ENCODE measurements at regions not wholly inside any gene's neighbourhood (a gene's known extent, or its start where the extent isn't known, plus 50 kb on each side); places are given as distances from the start of the nearest gene placed in this dataset.

- no peak for DNase-seq (ENCODE audit: low read depth in 2 of 2)
Measured at GRCh38 chr1:63199706-63200335, 122.5 kb upstream of the FOXD3 start.

- DNase-seq (ENCODE audit: low read depth in 2 of 2), result no peak
Measured at GRCh38 chr1:63200676-63201075, 121.7 kb upstream of the FOXD3 start.

- no peak for DNase-seq (ENCODE audit: low read depth in 2 of 2)
Measured at GRCh38 chr1:63203641-63204040, 118.7 kb upstream of the FOXD3 start.

- DNase-seq (ENCODE audit: low read depth in 2 of 2), result no peak
Measured at GRCh38 chr1:63205776-63206175, 116.6 kb upstream of the FOXD3 start.

GRCh38 chr1:63214553-63214952 lies 107.8 kb upstream of the FOXD3 start:
- no peak for DNase-seq (ENCODE audit: low read depth in 2 of 2)

GRCh38 chr1:63223426-63223825 lies 98.9 kb upstream of the FOXD3 start:
- DNase-seq (ENCODE audit: low read depth in 2 of 2), result no peak

GRCh38 chr1:63230722-63231121 lies 91.6 kb upstream of the FOXD3 start:
- no peak for DNase-seq (ENCODE audit: low read depth in 2 of 2)

- no peak for DNase-seq (ENCODE audit: low read depth in 2 of 2)
Measured at GRCh38 chr1:63238721-63239120, 83.6 kb upstream of the FOXD3 start.

- DNase-seq (ENCODE audit: low read depth in 2 of 2), result no peak
Measured at GRCh38 chr1:63245186-63245585, 77.2 kb upstream of the FOXD3 start.

GRCh38 chr1:63248216-63248615 lies 74.2 kb upstream of the FOXD3 start:
- no peak for DNase-seq (ENCODE audit: low read depth in 2 of 2)

- DNase-seq (ENCODE audit: low read depth in 2 of 2), result no peak
Measured at GRCh38 chr1:63255153-63255552, 67.2 kb upstream of the FOXD3 start.

GRCh38 chr1:63261736-63262458 lies 60.5 kb upstream of the FOXD3 start:
- DNase-seq (ENCODE audit: low read depth in 2 of 2), result no peak

GRCh38 chr1:63262459-63262770 lies 60.0 kb upstream of the FOXD3 start:
- no peak for DNase-seq (ENCODE audit: low read depth in 2 of 2)

GRCh38 chr1:63264161-63264560 lies 58.2 kb upstream of the FOXD3 start:
- DNase-seq (ENCODE audit: low read depth in 2 of 2), result no peak

- no peak for DNase-seq (ENCODE audit: low read depth in 2 of 2)
Measured at GRCh38 chr1:63266857-63267256, 55.5 kb upstream of the FOXD3 start.

- DNase-seq (ENCODE audit: low read depth in 2 of 2), result no peak
Measured at GRCh38 chr1:63268876-63269275, 53.5 kb upstream of the FOXD3 start.

- no peak for DNase-seq (ENCODE audit: low read depth in 2 of 2)
Measured at GRCh38 chr1:63269571-63269970, 52.8 kb upstream of the FOXD3 start.

Measured in stimulated activated CD4-positive, alpha-beta T cell treated with anti-CD3 and anti-CD28 coated beads, Interleukin-12 subunit alpha, Interleukin-12 subunit beta, amount 100 ng/mL, for 24 hours (primary cell).